ENCODE measurements at regions not wholly inside any gene's neighbourhood (a gene's known extent, or its start where the extent isn't known, plus 50 kb on each side); places are given as distances from the start of the nearest gene placed in this dataset.

DNA sequence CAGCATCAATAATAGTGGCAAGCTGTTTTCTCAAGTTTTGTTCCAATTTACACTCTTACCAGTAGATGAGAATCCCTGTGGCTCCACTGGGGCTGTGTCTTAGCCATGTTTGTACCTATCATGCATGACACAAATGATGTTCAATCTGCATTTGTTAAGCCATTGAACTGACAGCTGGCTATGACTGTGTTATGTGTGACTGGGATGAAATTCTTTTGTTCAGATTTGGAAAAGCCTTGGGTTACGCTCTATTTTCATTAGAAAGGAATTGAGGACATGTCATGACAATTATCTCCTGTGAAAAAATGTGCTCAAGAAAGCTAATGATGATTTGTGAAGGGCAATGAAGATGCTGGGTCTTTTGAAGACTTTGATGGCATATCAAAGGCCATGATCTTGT is 201.8 kb upstream of the LARGE1 start:
- H3K4me3 ChIP-seq (ENCODE audit: low read length in 3 of 3) = no peak overlapping the region
- no peaks in the 10 kb centered on the region for H3K9me3 ChIP-seq (ENCODE audit: control insufficient read depth in 2 of 3, insufficient read depth in 1 of 3, low read length in 3 of 3)
- TF ChIP-seq, protein P1, sequence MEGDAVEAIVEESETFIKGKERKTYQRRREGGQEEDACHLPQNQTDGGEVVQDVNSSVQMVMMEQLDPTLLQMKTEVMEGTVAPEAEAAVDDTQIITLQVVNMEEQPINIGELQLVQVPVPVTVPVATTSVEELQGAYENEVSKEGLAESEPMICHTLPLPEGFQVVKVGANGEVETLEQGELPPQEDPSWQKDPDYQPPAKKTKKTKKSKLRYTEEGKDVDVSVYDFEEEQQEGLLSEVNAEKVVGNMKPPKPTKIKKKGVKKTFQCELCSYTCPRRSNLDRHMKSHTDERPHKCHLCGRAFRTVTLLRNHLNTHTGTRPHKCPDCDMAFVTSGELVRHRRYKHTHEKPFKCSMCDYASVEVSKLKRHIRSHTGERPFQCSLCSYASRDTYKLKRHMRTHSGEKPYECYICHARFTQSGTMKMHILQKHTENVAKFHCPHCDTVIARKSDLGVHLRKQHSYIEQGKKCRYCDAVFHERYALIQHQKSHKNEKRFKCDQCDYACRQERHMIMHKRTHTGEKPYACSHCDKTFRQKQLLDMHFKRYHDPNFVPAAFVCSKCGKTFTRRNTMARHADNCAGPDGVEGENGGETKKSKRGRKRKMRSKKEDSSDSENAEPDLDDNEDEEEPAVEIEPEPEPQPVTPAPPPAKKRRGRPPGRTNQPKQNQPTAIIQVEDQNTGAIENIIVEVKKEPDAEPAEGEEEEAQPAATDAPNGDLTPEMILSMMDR (IDR thresholded peaks at IDR 0.05; ENCODE audit: borderline replicate concordance, extremely low read depth, insufficient read depth) = no peak
- no peak for DNase-seq
- FAIRE-seq = no peak
- H3K27me3 ChIP-seq (ENCODE audit: control insufficient read depth, insufficient read depth, low read length) = no peaks in the 10 kb centered on the region
- intact Hi-C loops (cut with DNase I) = no loop called here
- no peaks in the 10 kb centered on the region for H3K4me1 ChIP-seq (ENCODE audit: control insufficient read depth in 2 of 3, insufficient read depth in 2 of 3, low read depth in 1 of 3, low read length in 3 of 3)
- no peak overlapping the region for H3K27ac ChIP-seq (ENCODE audit: low read depth in 2 of 2, low read length in 2 of 2)
- no peaks in the 10 kb centered on the region for H3K36me3 ChIP-seq (ENCODE audit: control insufficient read depth in 2 of 3, insufficient read depth in 3 of 3, low read length in 3 of 3)
- no peak overlapping the region for H3K9ac ChIP-seq (ENCODE audit: low read length in 3 of 3)

DNA sequence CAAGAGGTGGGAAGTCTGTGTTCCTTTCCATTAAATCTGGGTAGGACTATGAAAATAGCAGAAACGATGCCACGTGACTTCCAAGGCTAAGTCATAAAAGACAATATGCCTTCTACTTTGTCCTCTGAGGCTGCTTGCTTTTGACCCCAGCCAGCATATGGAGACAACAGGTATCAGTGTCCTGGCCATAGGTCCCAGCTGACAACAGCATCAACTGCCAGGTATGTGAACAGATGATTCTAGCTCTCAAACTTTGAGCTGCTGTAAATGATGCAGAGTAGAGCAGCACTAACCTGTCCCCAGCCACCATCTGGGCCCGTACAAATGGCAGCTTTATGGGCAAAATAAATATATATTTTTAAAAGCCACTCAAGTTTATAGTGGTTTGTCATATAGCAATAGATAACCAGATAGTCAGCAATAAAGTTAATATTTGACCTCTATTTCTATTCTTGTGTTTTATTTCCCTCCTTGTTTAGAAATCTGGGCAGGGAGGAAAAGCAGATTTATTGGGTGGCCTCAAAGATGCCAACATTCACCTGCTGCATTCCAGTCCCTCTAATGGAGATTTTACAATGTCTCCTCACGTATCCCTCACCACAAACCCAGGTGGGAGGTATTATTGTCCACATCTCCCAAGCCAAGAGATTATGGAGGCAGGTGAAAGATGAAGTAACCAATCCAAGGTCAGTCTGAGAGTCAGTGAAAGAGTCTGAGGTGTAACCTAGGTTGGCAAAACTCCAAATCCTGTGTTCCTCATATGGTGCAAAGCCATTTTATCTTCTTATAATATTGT is 209.6 kb upstream of the LARGE1 start:
- no peak for DNase-seq
- H3K36me3 ChIP-seq (ENCODE audit: control insufficient read depth in 2 of 3, insufficient read depth in 3 of 3, low read length in 3 of 3) = no peaks in the 10 kb centered on the region
- TF ChIP-seq, protein P1 (IDR thresholded peaks at IDR 0.05; ENCODE audit: borderline replicate concordance, extremely low read depth, insufficient read depth) = no peak
- FAIRE-seq = no peak
- H3K4me3 ChIP-seq (ENCODE audit: low read length in 3 of 3) = no peak overlapping the region
- H3K4me1 ChIP-seq (ENCODE audit: control insufficient read depth in 2 of 3, insufficient read depth in 2 of 3, low read depth in 1 of 3, low read length in 3 of 3) = no peaks in the 10 kb centered on the region
- H3K9me3 ChIP-seq (ENCODE audit: control insufficient read depth in 2 of 3, insufficient read depth in 1 of 3, low read length in 3 of 3) = no peaks in the 10 kb centered on the region
- intact Hi-C loops (cut with DNase I) = no loop called here
- no peaks in the 10 kb centered on the region for H3K27me3 ChIP-seq (ENCODE audit: control insufficient read depth, insufficient read depth, low read length)
- H3K27ac ChIP-seq (ENCODE audit: low read depth in 2 of 2, low read length in 2 of 2) = no peak overlapping the region
- H3K9ac ChIP-seq (ENCODE audit: low read length in 3 of 3) = no peak overlapping the region

DNA sequence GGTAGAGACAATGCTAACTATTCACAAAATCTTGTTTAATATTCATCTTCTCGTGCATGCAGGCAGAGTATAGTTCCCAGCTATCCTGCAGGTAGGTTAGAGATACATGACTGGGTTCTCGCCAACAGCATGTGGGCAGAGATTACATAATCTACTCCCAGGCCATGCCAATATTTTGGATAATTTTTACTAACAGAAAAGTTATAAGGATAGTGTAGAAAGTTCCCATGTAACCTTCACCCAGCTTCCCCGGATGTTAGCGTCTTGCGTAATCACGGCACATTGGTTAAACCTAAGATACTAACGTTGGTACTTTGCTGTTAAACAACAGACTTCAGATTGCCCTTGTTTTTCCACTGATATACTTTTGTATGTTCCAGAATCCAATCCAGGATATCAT is 215.5 kb upstream of the LARGE1 start:
- intact Hi-C loops (cut with DNase I) = no loop called here

More for the DNA sequence above, 215.5 kb upstream of the LARGE1 start:
- Histone ChIP-seq H3K4me3 (ENCODE audit: low read length in 3 of 3) (no peak overlapping the region), H3K9me3 (ENCODE audit: control insufficient read depth in 2 of 3, insufficient read depth in 1 of 3, low read length in 3 of 3) (no peaks in the 10 kb centered on the region), H3K27me3 (ENCODE audit: control insufficient read depth, insufficient read depth, low read length) (no peaks in the 10 kb centered on the region), H3K4me1 (ENCODE audit: control insufficient read depth in 2 of 3, insufficient read depth in 2 of 3, low read depth in 1 of 3, low read length in 3 of 3) (no peaks in the 10 kb centered on the region), H3K36me3 (ENCODE audit: control insufficient read depth in 2 of 3, insufficient read depth in 3 of 3, low read length in 3 of 3) (no peaks in the 10 kb centered on the region), H3K9ac (ENCODE audit: low read length in 3 of 3) (no peak overlapping the region), H3K27ac (ENCODE audit: low read depth in 2 of 2, low read length in 2 of 2) (no peak overlapping the region)
- FAIRE-seq = no peak
- DNase-seq = no peak
- TF ChIP-seq, protein P1 (IDR thresholded peaks at IDR 0.05; ENCODE audit: borderline replicate concordance, extremely low read depth, insufficient read depth) = no peak
